ENCODE measurements at regions not wholly inside any gene's neighbourhood (a gene's known extent, or its start where the extent isn't known, plus 50 kb on each side); places are given as distances from the start of the nearest gene placed in this dataset.

- H3K36me3 ChIP-seq (ENCODE audit: control insufficient read depth in 2 of 2, insufficient read depth in 1 of 2, low read length in 2 of 2), result no peaks in the 10 kb centered on the region
- no peak overlapping the region for H3K4me3 ChIP-seq (ENCODE audit: low read depth, low read length)
- no peak overlapping the region for H3K27ac ChIP-seq (ENCODE audit: extremely low read depth, low read depth, low read length)
- TF ChIP-seq ZNF510 (tag by site-specific recombination; IDR thresholded peaks at IDR 0.05; ENCODE audit: insufficient replicate concordance) (no peak), PRDM2 (tag by site-specific recombination; IDR thresholded peaks at IDR 0.05; ENCODE audit: borderline replicate concordance) (no peak), ZBTB6 (tag by site-specific recombination; IDR thresholded peaks at IDR 0.05) (no peak), ZNF266 (tag by site-specific recombination; IDR thresholded peaks at IDR 0.05; ENCODE audit: low read depth) (no peak), ZNF561 (tag by site-specific recombination; IDR thresholded peaks at IDR 0.05; ENCODE audit: borderline replicate concordance) (no peak)
- TF ChIP-seq, protein P1, sequence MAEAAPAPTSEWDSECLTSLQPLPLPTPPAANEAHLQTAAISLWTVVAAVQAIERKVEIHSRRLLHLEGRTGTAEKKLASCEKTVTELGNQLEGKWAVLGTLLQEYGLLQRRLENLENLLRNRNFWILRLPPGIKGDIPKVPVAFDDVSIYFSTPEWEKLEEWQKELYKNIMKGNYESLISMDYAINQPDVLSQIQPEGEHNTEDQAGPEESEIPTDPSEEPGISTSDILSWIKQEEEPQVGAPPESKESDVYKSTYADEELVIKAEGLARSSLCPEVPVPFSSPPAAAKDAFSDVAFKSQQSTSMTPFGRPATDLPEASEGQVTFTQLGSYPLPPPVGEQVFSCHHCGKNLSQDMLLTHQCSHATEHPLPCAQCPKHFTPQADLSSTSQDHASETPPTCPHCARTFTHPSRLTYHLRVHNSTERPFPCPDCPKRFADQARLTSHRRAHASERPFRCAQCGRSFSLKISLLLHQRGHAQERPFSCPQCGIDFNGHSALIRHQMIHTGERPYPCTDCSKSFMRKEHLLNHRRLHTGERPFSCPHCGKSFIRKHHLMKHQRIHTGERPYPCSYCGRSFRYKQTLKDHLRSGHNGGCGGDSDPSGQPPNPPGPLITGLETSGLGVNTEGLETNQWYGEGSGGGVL (tag by site-specific recombination; IDR thresholded peaks at IDR 0.05), result no peak
- H3K9me3 ChIP-seq (ENCODE audit: control insufficient read depth, insufficient read depth, low read depth, low read length), result no peaks in the 10 kb centered on the region
- ChIA-PET CTCF (no interaction called here), POLR2A (no interaction called here)
- no peaks in the 10 kb centered on the region for H3K4me1 ChIP-seq (ENCODE audit: control insufficient read depth, insufficient read depth, low read length)
Observed at GRCh38 chr16:13325396-13325795, 424.0 kb downstream of the SHISA9 start.

DNA sequence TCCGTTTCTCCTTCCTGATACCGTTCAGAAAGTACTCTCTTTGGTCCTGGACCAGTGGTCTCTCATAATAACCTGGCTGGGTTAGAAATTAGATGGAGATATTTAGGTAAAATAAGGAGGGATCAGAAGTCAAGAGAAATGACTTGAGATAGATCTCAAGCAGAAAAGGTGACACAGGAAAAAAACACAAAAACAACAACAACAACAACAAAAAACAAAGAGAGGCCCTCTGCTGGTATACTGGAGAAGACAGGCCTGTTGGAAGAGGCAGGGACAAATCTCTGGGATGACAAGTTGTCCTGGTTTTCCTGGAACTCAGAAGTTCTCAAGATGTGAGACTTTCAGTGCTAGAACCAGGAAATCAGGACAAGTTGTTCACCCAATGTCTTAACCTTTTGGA, 430.5 kb downstream of the SHISA9 start:
- Histone ChIP-seq H3K27ac (ENCODE audit: extremely low read depth, low read depth, low read length) (no peak overlapping the region), H3K36me3 (ENCODE audit: control insufficient read depth in 2 of 2, insufficient read depth in 1 of 2, low read length in 2 of 2) (no peaks in the 10 kb centered on the region), H3K4me1 (ENCODE audit: control insufficient read depth, insufficient read depth, low read length) (no peaks in the 10 kb centered on the region), H3K9me3 (ENCODE audit: control insufficient read depth, insufficient read depth, low read depth, low read length) (no peaks in the 10 kb centered on the region), H3K4me3 (ENCODE audit: low read depth, low read length) (no peak overlapping the region)
- TF ChIP-seq ZNF792 (tag by site-specific recombination; IDR thresholded peaks at IDR 0.05) (no peak), ZFHX2 (tag by site-specific recombination; conservative IDR thresholded peaks at IDR 0.05) (no peak), ZNF416 (tag by site-specific recombination; IDR thresholded peaks at IDR 0.05) (no peak), ZNF830 (tag by site-specific recombination; IDR thresholded peaks at IDR 0.05; ENCODE audit: low read depth) (no peak), SETDB1 (IDR thresholded peaks at IDR 0.05; ENCODE audit: insufficient read length, low read length) (no peak), KLF9 (tag by site-specific recombination; IDR thresholded peaks at IDR 0.05; ENCODE audit: low read depth) (no peak), PRDM2 (tag by site-specific recombination; IDR thresholded peaks at IDR 0.05; ENCODE audit: borderline replicate concordance) (no peak)
- ChIA-PET CTCF (no interaction called here), POLR2A (no interaction called here)
